IPS-NIHi7 (cell line): ENCODE measurements at regions not wholly inside any gene's neighbourhood (a gene's known extent, or its start where the extent isn't known, plus 50 kb on each side); places are given as distances from the start of the nearest gene placed in this dataset.

ENCODE experiments used
- DNase-seq: peaks from one replicate; pipeline ENCODE4 v3.0.0; 2012; ENCODE audit warnings: mixed read lengths; ENCODE audit errors: extremely low spot score

DNA sequence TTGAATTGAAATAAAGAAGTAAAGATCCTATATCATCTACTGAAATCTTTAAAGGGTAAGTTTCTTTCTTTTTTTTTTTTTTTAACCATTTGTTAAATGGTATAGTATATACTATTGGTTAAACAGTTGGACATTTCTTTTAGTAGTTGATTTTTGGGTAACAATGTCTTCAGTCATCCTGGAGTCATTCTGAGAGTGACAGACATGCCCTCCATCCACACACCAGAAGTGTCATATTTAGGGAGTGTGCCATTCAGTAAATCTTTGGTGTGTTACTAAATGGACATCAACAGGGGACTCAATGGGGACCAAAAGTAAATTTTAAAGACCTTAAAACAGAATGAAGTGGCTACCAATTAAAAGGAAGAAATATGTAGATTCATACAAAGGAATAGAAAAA is 50.8 kb upstream of the SLC39A10 start:
- no peak for DNase-seq

GRCh38 chr2:195604706-195605105 is 52.3 kb upstream of the SLC39A10 start:
- DNase-seq: no peak

DNA sequence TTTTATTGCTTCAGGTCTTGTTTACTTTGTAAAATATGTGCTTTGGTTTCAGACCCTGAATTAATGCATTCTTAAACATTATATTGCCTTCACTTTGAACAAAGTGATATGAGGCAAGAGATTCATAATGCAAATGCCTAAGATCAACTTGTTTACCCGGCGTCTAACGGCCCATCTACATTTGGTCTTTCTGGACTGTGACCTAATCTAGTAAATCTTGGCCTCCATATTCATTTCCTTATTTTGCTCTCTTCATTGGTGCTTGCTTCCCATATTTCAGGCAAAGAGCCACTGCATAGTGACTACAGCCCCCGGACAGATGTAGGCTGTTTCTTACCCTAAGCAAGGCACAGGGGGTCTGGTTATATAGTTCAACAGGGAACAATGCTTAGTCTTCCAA is 53.0 kb upstream of the SLC39A10 start:
- no peak for DNase-seq

GRCh38 chr2:195603408-195603807 is 53.6 kb upstream of the SLC39A10 start:
- no peak for DNase-seq

GRCh38 chr2:195602687-195603086 is 54.3 kb upstream of the SLC39A10 start:
- no peak for DNase-seq

GRCh38 chr2:195601361-195601760 is 55.7 kb upstream of the SLC39A10 start:
- DNase-seq: no peak

- no peak for DNase-seq
Observed at GRCh38 chr2:195600778-195601177, 56.2 kb upstream of the SLC39A10 start.

- DNase-seq: no peak
Observed at GRCh38 chr2:195596840-195597239, 60.2 kb upstream of the SLC39A10 start.

DNA sequence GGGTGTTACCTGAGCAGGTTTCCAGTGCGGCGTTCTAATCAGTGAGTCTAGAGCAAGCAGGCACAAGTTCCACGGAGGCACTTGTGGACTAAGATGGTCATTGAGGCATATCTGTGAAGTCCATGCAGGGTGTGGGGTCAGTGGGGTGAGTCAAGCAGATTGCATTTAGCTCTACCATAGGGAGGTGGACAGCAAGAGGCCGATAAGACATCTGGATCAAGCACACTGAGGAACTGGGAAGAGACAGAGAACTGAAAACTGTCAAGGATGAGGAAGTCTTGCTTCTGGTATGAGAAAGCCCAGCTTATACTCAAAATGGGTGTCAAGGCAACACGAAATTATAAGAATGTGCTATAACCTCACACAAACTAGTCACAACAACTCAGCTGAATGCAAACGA is 61.2 kb upstream of the SLC39A10 start:
- no peak for DNase-seq

GRCh38 chr2:195594919-195595694 is 61.9 kb upstream of the SLC39A10 start:
- no peak for DNase-seq

- DNase-seq: no peak
Observed at GRCh38 chr2:195594248-195594647, 62.8 kb upstream of the SLC39A10 start.

DNA sequence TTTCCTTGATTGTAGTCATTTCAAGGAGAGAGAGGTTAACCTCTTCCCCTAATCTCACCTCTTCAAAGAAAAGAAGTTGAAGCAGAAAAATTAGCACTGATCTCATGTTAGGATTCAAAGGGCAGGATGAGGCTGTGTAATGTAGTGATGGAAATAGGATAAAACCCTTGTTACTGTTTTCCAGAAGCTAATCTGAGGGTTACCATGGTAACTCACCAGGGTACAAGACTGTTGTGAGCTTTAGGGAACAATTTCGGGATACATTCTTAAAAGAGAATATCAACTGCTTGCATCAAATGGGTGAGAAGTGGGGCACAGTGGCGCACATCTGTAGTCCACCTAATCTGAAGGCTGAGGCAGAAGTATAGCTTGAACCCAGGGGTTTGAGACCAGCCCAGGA is 64.9 kb upstream of the SLC39A10 start:
- DNase-seq: no peak

DNA sequence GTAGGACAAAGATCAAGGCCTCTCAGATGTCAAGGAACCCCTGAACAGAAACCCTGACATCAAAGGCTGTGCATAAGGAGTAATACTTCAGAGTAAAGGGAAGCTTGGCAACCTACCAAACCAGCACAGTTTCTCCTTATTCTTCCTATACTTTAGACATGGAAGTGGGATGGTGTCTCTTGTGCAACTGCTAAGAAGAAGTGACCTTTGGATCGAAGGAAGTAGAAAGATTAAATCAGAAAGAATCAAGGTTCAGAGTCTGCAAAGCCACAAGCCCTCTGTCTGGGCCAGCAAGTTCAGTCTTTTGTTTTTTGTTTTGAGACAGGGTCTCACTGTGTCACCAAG is 66.2 kb upstream of the SLC39A10 start:
- DNase-seq: no peak

- no peak for DNase-seq
Observed at GRCh38 chr2:195590199-195590860, 66.7 kb upstream of the SLC39A10 start.

DNA sequence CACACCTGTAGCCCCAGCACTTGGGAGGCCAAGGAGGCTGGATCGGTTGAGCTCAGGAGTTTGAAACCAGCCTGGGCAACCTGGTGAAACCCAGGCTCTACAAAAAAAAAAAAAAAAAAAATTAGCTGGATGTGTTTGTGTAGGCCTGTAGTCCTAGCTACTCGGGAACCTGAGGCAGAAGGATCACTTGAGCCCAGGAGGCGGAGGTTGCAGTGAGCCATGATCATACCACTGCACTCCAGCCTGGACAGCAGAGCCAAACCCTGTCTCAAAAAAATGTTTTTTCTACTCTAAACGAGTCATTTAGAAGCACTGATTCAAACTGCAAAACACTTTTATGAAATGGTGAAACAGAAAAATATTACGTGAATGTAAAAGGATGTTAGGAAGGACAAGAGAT is 69.1 kb upstream of the SLC39A10 start:
- no peak for DNase-seq

- DNase-seq: peak; percentile 56
Observed at GRCh38 chr2:195586062-195586714, 70.8 kb upstream of the SLC39A10 start.

DNA sequence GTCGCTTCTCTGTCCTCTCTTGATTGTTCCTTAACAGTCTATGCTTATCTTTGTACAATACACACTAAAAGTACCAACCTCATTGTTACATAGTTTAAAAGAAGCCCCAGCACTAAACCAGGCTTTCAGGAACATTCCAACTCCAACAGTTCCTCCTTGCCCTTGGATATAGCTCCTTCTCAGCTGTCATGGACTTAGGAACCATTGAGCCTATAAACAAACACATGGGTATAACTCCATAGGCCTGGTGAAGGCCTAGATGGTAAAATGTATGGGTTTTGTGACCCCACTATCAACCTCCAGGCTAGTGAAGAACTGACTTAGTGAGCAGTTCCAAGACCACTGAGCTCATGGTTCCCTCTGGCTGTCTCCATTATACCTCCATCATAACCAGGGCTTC is 74.8 kb upstream of the SLC39A10 start:
- DNase-seq: no peak

DNA sequence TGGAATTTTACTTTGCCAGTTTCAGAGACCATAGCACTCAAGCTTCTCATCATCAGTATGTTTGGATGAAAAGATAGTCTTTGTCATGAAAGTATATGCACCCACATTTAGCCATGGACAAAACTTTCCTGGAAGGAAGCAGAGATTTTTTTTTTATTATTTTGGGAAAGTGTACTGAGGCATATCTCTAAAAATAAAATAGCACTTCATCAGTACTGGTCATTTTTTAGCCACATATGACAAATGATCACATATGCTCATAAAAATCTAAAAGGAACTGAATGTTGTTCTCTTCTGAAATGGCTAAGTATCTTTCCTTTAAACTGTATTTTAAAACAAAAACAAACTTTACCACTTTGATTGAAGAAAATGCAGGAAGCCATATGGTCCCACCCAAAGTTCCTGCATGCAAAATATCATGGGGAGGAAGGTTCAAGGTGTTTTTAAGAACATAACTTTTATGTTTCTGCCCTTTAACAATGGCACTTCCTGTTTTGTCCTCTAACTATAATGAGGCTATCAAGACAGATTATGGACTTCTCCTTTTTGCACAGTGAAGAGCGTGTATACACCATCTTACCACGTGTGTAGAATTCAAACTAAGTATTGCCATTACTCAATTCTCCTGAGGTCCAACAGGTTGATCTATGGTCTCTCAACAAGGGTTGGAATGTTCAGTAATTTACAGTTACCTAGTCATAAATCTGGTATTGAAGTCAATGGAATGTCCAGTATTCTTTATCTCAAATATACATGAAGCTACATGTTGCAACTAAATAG is 77.1 kb upstream of the SLC39A10 start:
- DNase-seq: no peak

DNA sequence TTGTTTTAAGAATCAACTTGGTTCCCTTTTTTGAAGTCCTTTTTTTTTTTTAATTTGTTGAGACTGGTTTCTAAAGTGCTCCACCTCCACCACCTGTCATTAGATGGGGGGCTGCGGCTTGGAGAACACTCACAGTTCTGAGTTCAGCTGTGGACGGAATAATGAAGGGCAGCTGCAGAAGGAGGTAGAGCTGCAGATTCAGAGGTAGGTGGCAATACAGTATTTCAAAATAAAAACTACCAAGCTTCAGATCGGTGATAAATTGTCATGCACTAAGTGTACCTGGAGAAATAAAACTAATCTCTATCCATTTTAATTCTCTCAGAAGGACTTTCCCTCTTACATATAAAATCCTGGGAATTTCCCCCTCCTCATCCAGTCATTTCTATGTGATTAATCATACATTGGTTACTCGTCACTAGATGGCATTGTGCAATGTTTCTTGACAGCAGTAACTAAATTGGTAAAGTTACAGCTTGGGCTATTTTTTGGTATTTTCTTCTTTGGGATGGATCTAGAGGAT is 81.1 kb upstream of the SLC39A10 start:
- peak; percentile 34 for DNase-seq

DNA sequence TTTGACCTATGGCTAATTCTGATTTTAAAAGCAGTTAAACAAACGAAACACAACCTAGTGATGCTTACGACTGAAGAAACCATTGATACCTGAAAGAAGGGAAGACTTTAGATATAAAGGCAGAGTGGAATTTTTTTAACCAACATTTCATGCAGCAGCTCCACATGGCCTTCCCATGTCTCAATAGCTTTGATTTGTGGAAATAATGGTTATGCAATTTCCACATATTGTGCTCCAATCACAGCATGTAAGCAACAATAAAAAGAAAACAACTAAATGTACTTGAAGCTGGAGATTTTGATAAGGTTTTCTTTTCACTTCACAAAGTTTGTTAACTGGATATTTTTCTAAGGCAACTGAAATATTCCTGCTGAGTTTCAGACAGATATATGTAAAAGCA is 82.0 kb upstream of the SLC39A10 start:
- DNase-seq: no peak

GRCh38 chr2:195574312-195574711 is 82.7 kb upstream of the SLC39A10 start:
- no peak for DNase-seq
